ENCODE measurements at regions not wholly inside any gene's neighbourhood (a gene's known extent, or its start where the extent isn't known, plus 50 kb on each side); places are given as distances from the start of the nearest gene placed in this dataset.

DNA sequence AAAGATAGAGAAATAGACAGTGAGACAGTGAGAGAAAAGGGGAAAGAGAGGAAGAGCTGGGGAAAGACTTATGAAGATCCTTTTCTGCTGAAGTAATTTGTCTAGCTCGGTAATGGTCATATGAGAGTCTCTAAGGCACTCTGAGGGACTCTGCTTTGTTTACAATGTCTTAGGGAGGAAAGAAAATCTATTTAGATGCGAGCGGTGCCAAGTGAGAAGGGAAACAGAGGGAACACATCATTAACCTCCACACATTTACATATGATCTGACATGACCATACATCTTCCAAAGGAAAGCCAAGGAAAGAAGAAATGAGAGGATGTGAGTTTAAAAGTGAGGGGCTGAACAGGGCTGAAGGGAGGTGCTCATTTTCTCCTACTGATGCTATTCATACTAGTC is 862.3 kb upstream of the CITED2 start:
- no peaks in the 10 kb centered on the region for H3K9me3 ChIP-seq (ENCODE audit: low read depth)
- H3K36me3 ChIP-seq (replicated peaks; ENCODE audit: insufficient read depth, low read depth) = no peaks in the 10 kb centered on the region
- TF ChIP-seq EZH2 (IDR thresholded peaks at IDR 0.05; ENCODE audit: borderline replicate concordance) (no peak), EZH2phosphoT487 (IDR thresholded peaks at IDR 0.05; ENCODE audit: low read depth, severe bottlenecking, unreplicated experiment) (no peak)
- TF ChIP-seq, protein P1, sequence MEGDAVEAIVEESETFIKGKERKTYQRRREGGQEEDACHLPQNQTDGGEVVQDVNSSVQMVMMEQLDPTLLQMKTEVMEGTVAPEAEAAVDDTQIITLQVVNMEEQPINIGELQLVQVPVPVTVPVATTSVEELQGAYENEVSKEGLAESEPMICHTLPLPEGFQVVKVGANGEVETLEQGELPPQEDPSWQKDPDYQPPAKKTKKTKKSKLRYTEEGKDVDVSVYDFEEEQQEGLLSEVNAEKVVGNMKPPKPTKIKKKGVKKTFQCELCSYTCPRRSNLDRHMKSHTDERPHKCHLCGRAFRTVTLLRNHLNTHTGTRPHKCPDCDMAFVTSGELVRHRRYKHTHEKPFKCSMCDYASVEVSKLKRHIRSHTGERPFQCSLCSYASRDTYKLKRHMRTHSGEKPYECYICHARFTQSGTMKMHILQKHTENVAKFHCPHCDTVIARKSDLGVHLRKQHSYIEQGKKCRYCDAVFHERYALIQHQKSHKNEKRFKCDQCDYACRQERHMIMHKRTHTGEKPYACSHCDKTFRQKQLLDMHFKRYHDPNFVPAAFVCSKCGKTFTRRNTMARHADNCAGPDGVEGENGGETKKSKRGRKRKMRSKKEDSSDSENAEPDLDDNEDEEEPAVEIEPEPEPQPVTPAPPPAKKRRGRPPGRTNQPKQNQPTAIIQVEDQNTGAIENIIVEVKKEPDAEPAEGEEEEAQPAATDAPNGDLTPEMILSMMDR (IDR thresholded peaks at IDR 0.05; ENCODE audit: poor library complexity) = no peak
- no peaks in the 10 kb centered on the region for H3K79me2 ChIP-seq
- H3K9me2 ChIP-seq (replicated peaks; ENCODE audit: insufficient read depth) = no peaks in the 10 kb centered on the region
- no peaks in the 10 kb centered on the region for H3K4me1 ChIP-seq (ENCODE audit: insufficient read depth)
- H3K4me3 ChIP-seq = no peak overlapping the region
- H3K27me3 ChIP-seq = no peaks in the 10 kb centered on the region
- H4K20me1 ChIP-seq (ENCODE audit: insufficient read depth, poor library complexity, severe bottlenecking) = no peaks in the 10 kb centered on the region
- no peak overlapping the region for H2AFZ ChIP-seq
- no peak for DNase-seq (ENCODE audit: low spot score)
- H3K27ac ChIP-seq = no peak overlapping the region
- WGBS (ENCODE audit: low lambda C conversion rate, missing lambda C conversion rate) = 56% methylated on average over 3 of the region's 3 CpGs
- no peak overlapping the region for H3K4me2 ChIP-seq

DNA sequence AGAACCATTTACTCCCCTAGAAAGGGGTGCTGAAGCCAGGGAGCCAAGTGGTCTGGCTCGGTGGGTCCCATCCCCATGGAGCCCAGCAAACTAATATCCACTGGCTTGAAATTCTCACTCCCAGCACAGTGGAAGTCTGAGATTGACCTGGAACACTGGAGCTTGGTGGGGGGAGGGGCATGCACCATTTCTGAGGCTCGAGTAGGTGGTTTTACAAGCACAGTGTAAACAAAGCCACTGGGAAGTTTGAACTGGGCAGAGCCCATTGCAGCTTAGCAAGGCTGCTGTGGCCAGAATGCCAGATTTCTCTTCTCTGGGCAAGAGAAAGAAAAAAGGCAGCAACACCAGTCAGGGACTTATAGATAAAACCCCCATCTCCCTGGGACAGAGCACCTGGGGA is 855.8 kb upstream of the CITED2 start:
- TF ChIP-seq, protein P1 (IDR thresholded peaks at IDR 0.05; ENCODE audit: poor library complexity) = no peak
- TF ChIP-seq EZH2 (IDR thresholded peaks at IDR 0.05; ENCODE audit: borderline replicate concordance) (no peak), EZH2phosphoT487 (IDR thresholded peaks at IDR 0.05; ENCODE audit: low read depth, severe bottlenecking, unreplicated experiment) (no peak)
- Histone ChIP-seq H3K9me3 (ENCODE audit: low read depth) (no peaks in the 10 kb centered on the region), H3K4me2 (no peak overlapping the region), H3K36me3 (replicated peaks; ENCODE audit: insufficient read depth, low read depth) (no peaks in the 10 kb centered on the region), H4K20me1 (ENCODE audit: insufficient read depth, poor library complexity, severe bottlenecking) (no peaks in the 10 kb centered on the region), H3K79me2 (no peaks in the 10 kb centered on the region), H3K9me2 (replicated peaks; ENCODE audit: insufficient read depth) (no peaks in the 10 kb centered on the region), H2AFZ (no peak overlapping the region), H3K4me1 (ENCODE audit: insufficient read depth) (peaks cover 3% of the 10 kb centered on the region), H3K4me3 (no peak overlapping the region), H3K27ac (no peak overlapping the region), H3K27me3 (no peaks in the 10 kb centered on the region)
- WGBS (ENCODE audit: low lambda C conversion rate, missing lambda C conversion rate) = 47% methylated on average over 2 of the region's 2 CpGs
- peak; percentile 54 for DNase-seq (ENCODE audit: low spot score)

DNA sequence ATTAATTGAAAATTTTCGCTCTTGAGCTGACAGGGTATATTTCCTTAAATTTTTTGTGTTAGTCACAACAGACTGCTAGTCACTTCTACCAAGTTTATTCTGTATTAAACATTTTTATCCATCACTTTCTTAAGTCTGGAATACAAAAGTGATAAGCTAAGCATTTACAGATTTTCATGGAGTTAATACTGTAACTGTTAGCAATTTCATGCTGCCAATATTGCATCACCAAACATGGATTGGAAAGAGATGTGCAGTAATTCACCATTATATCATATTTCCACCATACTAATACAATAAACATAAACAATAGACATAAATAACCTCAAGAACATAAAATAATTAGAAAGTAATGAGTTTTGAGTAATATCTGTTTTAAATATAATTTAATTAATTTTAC is 854.0 kb upstream of the CITED2 start:
- no peak for TF ChIP-seq EZH2 (IDR thresholded peaks at IDR 0.05; ENCODE audit: borderline replicate concordance)
- no peaks in the 10 kb centered on the region for H3K79me2 ChIP-seq
- H3K36me3 ChIP-seq (replicated peaks; ENCODE audit: insufficient read depth, low read depth) = no peaks in the 10 kb centered on the region
- H2AFZ ChIP-seq = no peak overlapping the region
- H3K4me1 ChIP-seq (ENCODE audit: insufficient read depth) = peaks cover 3% of the 10 kb centered on the region
- H3K27ac ChIP-seq = no peak overlapping the region
- WGBS (ENCODE audit: low lambda C conversion rate, missing lambda C conversion rate) = 100% methylated on average over 1 of the region's 1 CpG
- H3K9me2 ChIP-seq (replicated peaks; ENCODE audit: insufficient read depth) = no peaks in the 10 kb centered on the region
- H4K20me1 ChIP-seq (ENCODE audit: insufficient read depth, poor library complexity, severe bottlenecking) = no peaks in the 10 kb centered on the region
- no peak overlapping the region for H3K4me3 ChIP-seq
- H3K27me3 ChIP-seq = no peaks in the 10 kb centered on the region
- no peaks in the 10 kb centered on the region for H3K9me3 ChIP-seq (ENCODE audit: low read depth)
- H3K4me2 ChIP-seq = no peak overlapping the region
- DNase-seq (ENCODE audit: low spot score) = no peak

DNA sequence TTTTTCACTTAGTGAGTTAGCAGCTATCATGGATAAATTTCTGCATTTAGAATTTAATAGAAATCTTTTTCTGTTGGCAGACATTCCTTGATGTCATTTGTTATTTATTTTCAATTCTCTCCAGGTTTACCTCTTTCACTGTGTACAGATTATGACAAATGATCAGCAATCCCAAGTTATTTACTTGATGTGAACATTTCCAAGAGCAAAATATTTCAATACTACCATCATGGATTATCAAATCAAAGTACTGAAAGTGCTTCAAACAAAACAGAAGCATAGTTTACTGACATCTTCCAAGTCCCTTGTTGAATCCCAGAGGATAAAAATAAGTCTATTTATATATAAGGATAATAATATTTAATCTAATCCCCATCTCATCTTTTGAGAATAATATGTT is 852.2 kb upstream of the CITED2 start:
- TF ChIP-seq EZH2phosphoT487 (IDR thresholded peaks at IDR 0.05; ENCODE audit: low read depth, severe bottlenecking, unreplicated experiment) (no peak), EZH2 (IDR thresholded peaks at IDR 0.05; ENCODE audit: borderline replicate concordance) (no peak)
- TF ChIP-seq, protein P1 (IDR thresholded peaks at IDR 0.05; ENCODE audit: poor library complexity) = no peak
- DNase-seq (ENCODE audit: low spot score) = no peak
- H3K9me3 ChIP-seq (ENCODE audit: low read depth) = no peaks in the 10 kb centered on the region

More for the DNA sequence above, 852.2 kb upstream of the CITED2 start:
- Histone ChIP-seq H3K4me2 (no peak overlapping the region), H3K27ac (no peak overlapping the region), H3K4me3 (no peak overlapping the region), H3K79me2 (no peaks in the 10 kb centered on the region), H4K20me1 (ENCODE audit: insufficient read depth, poor library complexity, severe bottlenecking) (no peaks in the 10 kb centered on the region), H3K9me2 (replicated peaks; ENCODE audit: insufficient read depth) (no peaks in the 10 kb centered on the region), H3K27me3 (no peaks in the 10 kb centered on the region), H2AFZ (no peak overlapping the region), H3K4me1 (ENCODE audit: insufficient read depth) (peaks cover 3% of the 10 kb centered on the region), H3K36me3 (replicated peaks; ENCODE audit: insufficient read depth, low read depth) (no peaks in the 10 kb centered on the region)

All from hepatocyte (in vitro differentiated cells).